Thoracic aorta (tissue), 2 donors: ENCODE measurements at regions not wholly inside any gene's neighbourhood (a gene's known extent, or its start where the extent isn't known, plus 50 kb on each side); places are given as distances from the start of the nearest gene placed in this dataset.
"Not testable (repeated sequence)": the region's sequence is repeated elsewhere in the genome, so short reads cannot be mapped to it uniquely, and the experiment has no call there.

ENCODE experiments used
- ATAC-seq: fragments of 150-250 bp; one replicate; pipeline ENCODE4 v1.8.0; 2017; ENCODE audit warnings: low read depth; ENCODE audit not compliant: insufficient number of reproducible peaks, low FRiP score
- DNase-seq: peaks from one replicate; pipeline ENCODE4 v3.0.0-alpha.2; 2020; ENCODE audit warnings: low spot score
- H3K27ac ChIP-seq, 2 donors: fragments of 200-600 bp; sonication (generic); 1 replicate in 1 of 2; 2 replicates in 1 of 2; pipeline ENCODE4 v1.5.1; 2016; ENCODE audit warnings: mild to moderate bottlenecking in 2 of 2, moderate library complexity in 2 of 2
- H3K27me3 ChIP-seq: fragments of 200-600 bp; sonication (generic); replicated peaks from 2 replicates; pipeline ENCODE4 v1.6.0; 2016; ENCODE audit warnings: mild to moderate bottlenecking; ENCODE audit not compliant: insufficient read depth
- H3K36me3 ChIP-seq: fragments of 200-600 bp; sonication (generic); one replicate; pipeline ENCODE4 v1.5.1; 2016
- H3K4me1 ChIP-seq, 2 donors: fragments of 200-600 bp; sonication (generic); 1 replicate in 1 of 2; 2 replicates in 1 of 2; pipeline versions ENCODE4 v1.5.1 to v1.6.0; 2016; ENCODE audit warnings: low read depth in 2 of 2, mild to moderate bottlenecking in 1 of 2; ENCODE audit not compliant: control insufficient read depth in 1 of 2
- H3K4me3 ChIP-seq: fragments of 200-600 bp; sonication (generic); 2 replicates; pipeline ENCODE4 v1.5.1; 2016; ENCODE audit warnings: mild to moderate bottlenecking
- H3K9me3 ChIP-seq: fragments of 200-600 bp; sonication (generic); 2 replicates; pipeline ENCODE4 v1.5.1; 2016
- CTCF ChIP-seq: fragments of 200-600 bp; sonication (generic); IDR thresholded peaks from one replicate; pipeline ENCODE4 v1.5.1; 2019; ENCODE audit warnings: antibody characterized with exemption

- Histone ChIP-seq H3K27ac (no peak overlapping the region), H3K4me1 (no peaks in the 10 kb centered on the region), H3K9me3 (no peaks in the 10 kb centered on the region), H3K36me3 (no peaks in the 10 kb centered on the region), H3K4me3 (no peak overlapping the region), H3K27me3 (no peaks in the 10 kb centered on the region)
- ATAC-seq (no peak), DNase-seq (no peak)
- no peak for TF ChIP-seq CTCF
These were observed 784.7 kb upstream of the FBXO33 start for GRCh38 chr14:40216976-40217375.

GRCh38 chr14:40216408-40216807 lies 784.2 kb upstream of the FBXO33 start:
- H3K27me3 ChIP-seq, H3K27ac ChIP-seq, ATAC-seq, H3K36me3 ChIP-seq, H3K4me3 ChIP-seq, DNase-seq, H3K9me3 ChIP-seq, H3K4me1 ChIP-seq: not testable (repeated sequence)

GRCh38 chr14:40213701-40214100 lies 781.5 kb upstream of the FBXO33 start:
- no peaks in the 10 kb centered on the region for H3K9me3 ChIP-seq
- no peak overlapping the region for H3K27ac ChIP-seq
- H3K27me3 ChIP-seq, result no peaks in the 10 kb centered on the region
- ATAC-seq, result no peak
- TF ChIP-seq CTCF, result no peak
- H3K4me1 ChIP-seq, result no peaks in the 10 kb centered on the region
- DNase-seq, result no peak
- H3K4me3 ChIP-seq, result no peak overlapping the region
- H3K36me3 ChIP-seq, result no peaks in the 10 kb centered on the region

- no peak for TF ChIP-seq CTCF
- H3K27ac ChIP-seq, result no peak overlapping the region
- no peaks in the 10 kb centered on the region for H3K4me1 ChIP-seq
- ATAC-seq (no peak), DNase-seq (no peak)
- H3K27me3 ChIP-seq, result no peaks in the 10 kb centered on the region
- H3K4me3 ChIP-seq, result no peak overlapping the region
- H3K36me3 ChIP-seq, result no peaks in the 10 kb centered on the region
- no peaks in the 10 kb centered on the region for H3K9me3 ChIP-seq
These were observed 772.4 kb upstream of the FBXO33 start for GRCh38 chr14:40204441-40205175.

- no peak for DNase-seq
- H3K27ac ChIP-seq, result no peak overlapping the region
- H3K4me3 ChIP-seq, result no peak overlapping the region
- no peaks in the 10 kb centered on the region for H3K27me3 ChIP-seq
- ATAC-seq, result no peak
- no peaks in the 10 kb centered on the region for H3K9me3 ChIP-seq
- H3K4me1 ChIP-seq, result no peaks in the 10 kb centered on the region
- H3K36me3 ChIP-seq, result no peaks in the 10 kb centered on the region
- no peak for TF ChIP-seq CTCF
These were observed 766.9 kb upstream of the FBXO33 start for GRCh38 chr14:40199101-40199500.

- H3K36me3 ChIP-seq, result no peaks in the 10 kb centered on the region
- H3K9me3 ChIP-seq, result no peaks in the 10 kb centered on the region
- no peaks in the 10 kb centered on the region for H3K27me3 ChIP-seq
- no peak for DNase-seq
- H3K27ac ChIP-seq, result no peak overlapping the region
- ATAC-seq, result no peak
- no peak for TF ChIP-seq CTCF
- H3K4me1 ChIP-seq, result no peaks in the 10 kb centered on the region
- H3K4me3 ChIP-seq, result no peak overlapping the region
These were observed 765.1 kb upstream of the FBXO33 start for GRCh38 chr14:40197344-40197743.
